ENCODE measurements at regions not wholly inside any gene's neighbourhood (a gene's known extent, or its start where the extent isn't known, plus 50 kb on each side); places are given as distances from the start of the nearest gene placed in this dataset.

DNA sequence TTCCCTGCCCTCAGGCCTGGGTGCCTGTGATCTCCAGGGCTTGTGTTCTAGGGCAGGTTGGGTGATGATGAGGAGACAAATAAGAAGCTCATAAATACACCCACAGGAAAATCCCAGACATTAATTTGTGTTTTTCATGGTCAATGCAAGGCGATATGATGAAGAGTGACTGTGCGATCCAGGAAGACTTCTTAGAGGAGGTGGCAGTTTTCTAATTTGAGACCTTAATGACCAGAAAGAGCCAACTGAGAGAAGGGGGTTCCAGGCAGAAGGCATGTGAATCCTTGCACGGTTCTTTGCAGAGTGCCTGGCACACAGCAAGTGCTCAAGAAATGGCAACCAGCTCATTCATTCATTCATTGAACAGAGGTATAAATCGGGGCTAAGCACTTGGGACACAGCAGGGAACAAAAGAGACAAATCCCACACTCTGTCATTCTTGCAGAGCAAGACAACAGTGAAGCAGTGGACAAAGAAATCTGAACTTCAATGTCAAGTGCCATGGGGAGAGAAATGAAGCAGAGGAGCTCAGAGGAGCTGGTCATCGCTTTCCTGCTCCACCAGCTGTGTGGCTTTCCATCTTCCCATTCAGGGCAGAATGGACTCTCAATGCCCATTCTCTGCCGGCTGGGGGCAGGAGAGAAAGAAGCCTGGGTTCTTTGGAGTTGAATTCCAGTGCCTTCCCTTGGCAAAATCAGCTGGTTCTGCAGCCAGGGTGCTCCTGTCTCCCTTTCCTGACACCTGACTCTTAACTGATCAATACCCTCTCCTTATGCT, 128.3 kb downstream of the AACS start:
- H3K27ac ChIP-seq = no peak overlapping the region
- no peak overlapping the region for H3K4me3 ChIP-seq

DNA sequence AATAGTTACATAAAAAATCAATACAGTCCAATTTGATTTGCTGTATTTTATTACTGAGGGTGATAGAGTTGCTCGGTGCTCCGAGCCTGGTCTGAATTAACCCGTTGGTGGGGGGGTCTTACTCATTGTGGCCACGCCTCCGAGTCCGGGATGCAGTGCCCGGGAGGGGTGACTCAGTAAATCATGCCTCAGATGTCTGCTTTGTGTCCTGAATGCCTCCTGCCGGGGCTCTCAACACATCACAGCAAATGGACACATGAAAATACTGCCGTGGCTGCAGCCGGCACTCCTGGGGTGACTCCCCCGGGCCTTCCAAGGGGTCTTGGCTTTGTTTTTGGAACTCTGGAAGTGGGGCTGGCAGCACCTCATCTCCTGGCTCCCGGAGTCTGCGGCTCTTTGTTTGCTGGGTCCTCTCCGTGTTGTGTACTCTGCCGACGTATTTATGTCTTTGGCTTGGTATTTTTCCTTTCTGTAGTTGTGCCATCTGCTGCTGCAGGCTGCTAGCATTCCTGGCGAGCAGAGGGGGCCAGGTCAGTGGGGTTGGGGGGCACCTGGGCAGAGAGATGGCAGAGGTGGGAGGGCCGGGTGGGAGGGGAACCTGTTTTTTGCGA, 129.0 kb downstream of the AACS start:
- Histone ChIP-seq H3K27ac (no peak overlapping the region), H3K4me3 (no peak overlapping the region)

DNA sequence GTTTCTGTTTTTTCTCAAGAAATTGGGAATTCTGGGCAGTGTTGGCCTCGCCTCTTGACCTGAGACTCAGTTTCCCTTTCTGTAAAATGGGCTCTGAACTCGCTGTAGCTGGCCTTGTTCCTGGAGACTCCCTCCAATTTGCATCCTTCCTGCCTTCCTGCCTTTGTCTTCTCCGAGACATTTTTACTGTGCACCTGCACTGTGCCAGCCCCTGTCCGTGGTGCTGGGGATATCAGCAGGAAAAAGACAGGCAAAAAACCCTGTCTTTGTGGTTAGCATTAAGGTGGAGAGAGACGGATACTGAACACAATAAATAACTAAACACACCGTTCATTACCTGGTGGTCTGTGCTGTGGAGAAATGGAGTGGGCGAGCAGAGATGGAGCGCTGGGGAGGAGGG, 129.8 kb downstream of the AACS start:
- Histone ChIP-seq H3K4me3 (no peak overlapping the region), H3K27ac (no peak overlapping the region)

DNA sequence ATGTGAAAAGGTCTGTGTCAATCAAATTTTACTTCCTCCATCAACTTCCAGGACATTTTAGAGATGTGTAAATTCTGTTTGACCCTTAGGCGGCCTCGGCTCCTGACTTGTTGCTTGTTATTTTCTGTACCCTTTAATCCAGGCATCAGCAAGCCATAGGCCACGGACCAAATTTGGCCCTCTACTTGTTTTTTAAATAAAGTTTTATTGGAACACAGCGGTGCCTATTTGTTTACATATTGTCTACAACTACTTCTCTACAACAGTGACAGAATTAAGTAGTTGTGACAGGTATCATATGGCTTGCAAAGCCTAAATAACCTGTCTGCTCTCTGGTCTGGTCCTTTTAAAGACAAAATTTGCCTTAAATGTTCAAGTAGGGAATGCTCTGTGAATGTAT, 132.1 kb downstream of the AACS start:
- no peak overlapping the region for H3K4me3 ChIP-seq
- no peak overlapping the region for H3K27ac ChIP-seq

GRCh38 chr12:125198652-125199051, 133.4 kb downstream of the AACS start:
- Histone ChIP-seq H3K4me3 (no peak overlapping the region), H3K27ac (no peak overlapping the region)

- H3K4me3 ChIP-seq = no peak overlapping the region
- H3K27ac ChIP-seq = no peak overlapping the region
Measured at GRCh38 chr12:125201090-125201489, 135.9 kb downstream of the AACS start.

DNA sequence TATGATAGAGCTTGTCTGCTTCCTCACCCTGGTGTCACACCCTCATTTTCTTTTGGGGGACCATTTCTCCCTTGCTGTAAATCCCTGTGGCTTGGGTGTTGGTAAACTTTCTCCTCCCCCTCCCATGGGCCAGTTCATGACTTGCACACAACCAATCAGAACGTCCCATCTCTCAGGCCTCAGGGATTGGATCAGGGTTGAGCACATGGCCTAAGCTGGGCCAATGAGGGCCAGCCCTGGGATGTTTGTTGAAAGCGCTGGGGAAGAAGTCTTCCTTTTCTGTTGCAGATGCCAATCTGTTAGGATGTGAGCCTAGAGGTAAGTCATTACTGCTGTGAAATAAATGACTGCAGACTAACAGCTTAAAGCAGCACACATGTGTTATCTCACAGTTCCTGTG, 136.7 kb downstream of the AACS start:
- Histone ChIP-seq H3K27ac (no peak overlapping the region), H3K4me3 (no peak overlapping the region)

GRCh38 chr12:125202421-125202820, 137.2 kb downstream of the AACS start:
- no peak overlapping the region for H3K4me3 ChIP-seq
- H3K27ac ChIP-seq = no peak overlapping the region

- H3K4me3 ChIP-seq = no peak overlapping the region
- H3K27ac ChIP-seq = no peak overlapping the region
Measured at GRCh38 chr12:125203145-125203765, 138.0 kb downstream of the AACS start.

DNA sequence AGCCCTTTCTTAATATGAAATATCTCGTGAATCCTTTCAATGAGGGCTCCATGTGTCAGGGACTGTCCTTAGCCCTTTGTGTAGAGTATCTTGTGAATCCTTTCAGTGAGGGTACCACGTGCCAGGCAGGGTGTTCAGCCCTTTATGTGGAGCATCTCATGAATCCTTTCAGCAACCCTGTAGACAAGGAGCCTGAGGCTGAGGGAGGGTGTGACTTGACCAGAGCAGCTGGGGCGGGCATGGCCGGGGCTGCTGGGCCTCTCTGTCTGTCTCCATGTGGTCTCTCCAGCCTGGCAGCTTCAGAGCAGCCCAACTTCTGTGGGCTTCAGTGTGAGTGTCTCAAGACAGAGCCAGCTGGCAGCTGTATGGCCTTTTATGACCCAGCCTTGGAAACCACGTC, 140.2 kb downstream of the AACS start:
- no peak overlapping the region for H3K4me3 ChIP-seq

GRCh38 chr12:125206711-125207110, 141.5 kb downstream of the AACS start:
- Histone ChIP-seq H3K27ac (no peak overlapping the region), H3K4me3 (no peak overlapping the region)

More for the DNA sequence above, 140.2 kb downstream of the AACS start:
- no peak overlapping the region for H3K27ac ChIP-seq

GRCh38 chr12:125208334-125208733, 143.1 kb downstream of the AACS start:
- H3K27ac ChIP-seq = no peak overlapping the region
- H3K4me3 ChIP-seq = no peak overlapping the region

DNA sequence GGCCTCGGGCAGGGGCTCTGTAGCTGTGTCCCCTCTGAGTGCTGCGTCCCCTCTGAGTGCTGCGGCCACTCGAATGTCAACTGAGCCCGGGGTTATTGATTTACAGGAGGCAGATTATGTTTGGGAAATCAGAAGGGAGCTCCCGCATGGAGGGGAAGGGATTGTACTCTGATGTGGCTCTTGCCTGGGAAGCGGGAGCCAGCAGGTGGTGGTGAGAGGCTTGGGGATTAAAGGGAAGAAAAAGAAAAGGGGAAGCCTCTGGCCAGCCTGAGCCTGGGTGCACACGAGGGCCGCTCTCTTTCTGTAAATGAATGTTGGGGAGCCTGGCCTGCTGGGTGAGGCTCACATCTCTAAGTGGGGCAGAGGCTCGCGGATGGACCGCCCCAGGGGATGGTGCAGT, 143.7 kb downstream of the AACS start:
- H3K4me3 ChIP-seq = no peak overlapping the region
- no peak overlapping the region for H3K27ac ChIP-seq

GRCh38 chr12:125210104-125210755, 145.0 kb downstream of the AACS start:
- Histone ChIP-seq H3K27ac (no peak overlapping the region), H3K4me3 (no peak overlapping the region)

GRCh38 chr12:125211464-125211863, 146.2 kb downstream of the AACS start:
- Histone ChIP-seq H3K27ac (no peak overlapping the region), H3K4me3 (no peak overlapping the region)

- H3K4me3 ChIP-seq = no peak overlapping the region
- no peak overlapping the region for H3K27ac ChIP-seq
Measured at GRCh38 chr12:125214289-125214688, 149.1 kb downstream of the AACS start.

DNA sequence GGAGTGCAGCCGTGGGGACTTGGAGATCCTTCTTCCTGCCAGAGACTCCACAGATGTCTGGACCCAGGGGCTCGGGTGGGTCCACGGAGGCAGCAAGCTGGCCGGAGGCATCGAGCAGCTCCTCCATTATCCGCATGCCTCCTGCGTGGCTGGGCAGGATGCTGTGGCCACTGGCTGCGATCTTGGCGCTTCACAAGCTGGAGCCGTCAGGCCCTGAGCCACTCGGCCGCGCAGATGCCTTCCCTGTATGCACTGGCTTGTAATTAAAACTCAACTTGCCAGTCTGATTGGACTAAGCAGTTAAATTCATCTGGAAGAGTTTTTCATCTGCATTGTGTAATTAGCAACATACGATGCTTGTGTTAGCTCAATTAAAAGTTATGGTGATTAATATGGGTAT, 151.5 kb downstream of the AACS start:
- Histone ChIP-seq H3K4me3 (no peak overlapping the region), H3K27ac (no peak overlapping the region)

DNA sequence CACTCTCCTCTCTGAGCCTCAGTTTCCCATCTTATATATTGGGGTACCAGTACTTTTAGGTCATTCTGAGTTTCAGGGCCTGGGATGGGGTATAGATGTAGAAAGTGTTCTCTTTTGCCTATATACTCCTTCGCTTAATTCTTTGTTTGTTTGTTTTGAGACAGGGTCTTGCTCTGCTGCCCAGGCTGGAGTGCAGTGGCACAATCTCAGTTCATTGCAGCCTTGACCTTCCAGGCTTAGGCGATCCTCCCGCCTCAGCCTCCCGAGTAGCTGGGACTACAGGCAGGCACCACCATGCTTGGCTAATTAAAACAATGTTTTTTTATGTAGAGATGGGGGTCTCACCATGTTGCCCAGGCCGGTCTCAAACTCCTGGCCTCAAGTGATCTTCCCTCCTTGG, 152.1 kb downstream of the AACS start:
- no peak overlapping the region for H3K4me3 ChIP-seq
- no peak overlapping the region for H3K27ac ChIP-seq

- no peak overlapping the region for H3K27ac ChIP-seq
Measured at GRCh38 chr12:125218952-125219351, 153.7 kb downstream of the AACS start.

GRCh38 chr12:125220404-125221273, 155.4 kb downstream of the AACS start:
- H3K4me3 ChIP-seq = no peak overlapping the region
- H3K27ac ChIP-seq = no peak overlapping the region

More at GRCh38 chr12:125218952-125219351, 153.7 kb downstream of the AACS start:
- no peak overlapping the region for H3K4me3 ChIP-seq

All from skin epidermis (tissue), 12 donors.